ENCODE measurements at regions not wholly inside any gene's neighbourhood (a gene's known extent, or its start where the extent isn't known, plus 50 kb on each side); places are given as distances from the start of the nearest gene placed in this dataset.

GRCh38 chr4:54427826-54428225 lies 198.7 kb downstream of the PDGFRA start:
- H3K4me3 ChIP-seq (ENCODE audit: low read length), result no peak overlapping the region
- DNase-seq (ENCODE audit: low read depth), result no peak
- no peak for TF ChIP-seq CTCF (conservative IDR thresholded peaks at IDR 0.05; ENCODE audit: low read depth, low read length)

GRCh38 chr4:54428940-54429339 lies 199.8 kb downstream of the PDGFRA start:
- no peak overlapping the region for H3K4me3 ChIP-seq (ENCODE audit: low read length)
- no peak for DNase-seq (ENCODE audit: low read depth)
- TF ChIP-seq CTCF (conservative IDR thresholded peaks at IDR 0.05; ENCODE audit: low read depth, low read length), result no peak

- DNase-seq (ENCODE audit: low read depth), result no peak
- no peak overlapping the region for H3K4me3 ChIP-seq (ENCODE audit: low read length)
- peak; percentile 59 for TF ChIP-seq CTCF (conservative IDR thresholded peaks at IDR 0.05; ENCODE audit: low read depth, low read length)
Observed at GRCh38 chr4:54433686-54434085, 204.6 kb downstream of the PDGFRA start.

- peak; percentile 48 for DNase-seq (ENCODE audit: low read depth)
- TF ChIP-seq CTCF (conservative IDR thresholded peaks at IDR 0.05; ENCODE audit: low read depth, low read length), result no peak
- no peak overlapping the region for H3K4me3 ChIP-seq (ENCODE audit: low read length)
Observed at GRCh38 chr4:54439831-54440243, 210.7 kb downstream of the PDGFRA start.

- DNase-seq (ENCODE audit: low read depth), result no peak
- TF ChIP-seq CTCF (conservative IDR thresholded peaks at IDR 0.05; ENCODE audit: low read depth, low read length), result peak; percentile 75
- H3K4me3 ChIP-seq (ENCODE audit: low read length), result peak overlapping the region; percentile 23
Observed at GRCh38 chr4:54440394-54441136, 211.5 kb downstream of the PDGFRA start.

GRCh38 chr4:54445866-54446265 lies 211.9 kb upstream of the KIT start:
- no peak for TF ChIP-seq CTCF (conservative IDR thresholded peaks at IDR 0.05; ENCODE audit: low read depth, low read length)
- no peak overlapping the region for H3K4me3 ChIP-seq (ENCODE audit: low read length)
- no peak for DNase-seq (ENCODE audit: low read depth)

- H3K4me3 ChIP-seq (ENCODE audit: low read length), result no peak overlapping the region
- DNase-seq (ENCODE audit: low read depth), result no peak
- TF ChIP-seq CTCF (conservative IDR thresholded peaks at IDR 0.05; ENCODE audit: low read depth, low read length), result no peak
Observed at GRCh38 chr4:54446581-54446980, 211.2 kb upstream of the KIT start.

All from retinal pigment epithelial cell (primary cell).